IMR-90 (cell line): ENCODE measurements at regions not wholly inside any gene's neighbourhood (a gene's known extent, or its start where the extent isn't known, plus 50 kb on each side); places are given as distances from the start of the nearest gene placed in this dataset.

Experiments
- ATAC-seq: fragments of 200-7000 bp; cut with Tn5 transposase; 2 replicates; pipeline ENCODE4 v1.9.1; 2020; ENCODE audit warnings: low read depth, mild to moderate bottlenecking, moderate library complexity
- BruUV-seq: library from RNA; stranded (reverse); fragments of 400-500 nt; replicated peaks from 2 replicates; lab custom pipeline; 2021; lab: Mats Ljungman, UMichigan
- CTCF ChIA-PET: fragments of 300-600 bp; formaldehyde crosslinking; extraction: SDS; loops from one replicate; lab custom pipeline; 2021; ENCODE audit warnings: antibody characterized with exemption; lab: Yijun Ruan, JAX
- POLR2A ChIA-PET: fragments of 300-600 bp; sonication (Branson Sonifier 250); formaldehyde crosslinking; loops from one replicate; lab custom pipeline; 2022; ENCODE audit warnings: antibody characterized with exemption; ENCODE audit not compliant: unreplicated experiment; lab: Charles Lee
- DNase-seq: peaks from one replicate; pipeline ENCODE4 v3.0.0; 2013
- H2AFZ ChIP-seq: replicated peaks from 2 replicates; pipeline ENCODE3; 2013; ENCODE audit warnings: low read length, mild to moderate bottlenecking; ENCODE audit not compliant: poor library complexity
- H2AK5ac ChIP-seq: 2 replicates; pipeline ENCODE4 v1.6.1; 2013; ENCODE audit warnings: low read depth, low read length, inconsistent platforms
- H2AK9ac ChIP-seq: replicated peaks from 2 replicates; pipeline ENCODE3; 2013; ENCODE audit warnings: mild to moderate bottlenecking, low read depth, low read length, moderate library complexity; ENCODE audit not compliant: poor library complexity
- H2BK120ac ChIP-seq: 2 replicates; pipeline ENCODE4 v1.6.1; 2013; ENCODE audit warnings: low read depth, low read length, inconsistent platforms
- H2BK15ac ChIP-seq: 3 replicates; pipeline ENCODE4 v1.6.1; 2013; ENCODE audit warnings: low read depth, low read length, inconsistent platforms
- H2BK20ac ChIP-seq: 2 replicates; pipeline ENCODE4 v1.6.1; 2013; ENCODE audit warnings: low read depth, mild to moderate bottlenecking, inconsistent platforms, low read length, moderate library complexity
- H2BK5ac ChIP-seq: 2 replicates; pipeline ENCODE4 v1.6.1; 2013; ENCODE audit warnings: mild to moderate bottlenecking, low read depth, low read length, inconsistent platforms; ENCODE audit not compliant: poor library complexity, severe bottlenecking
- H3K14ac ChIP-seq: replicated peaks from 2 replicates; pipeline ENCODE4 v1.6.1; 2013; ENCODE audit warnings: low read depth, low read length, inconsistent platforms
- H3K18ac ChIP-seq: 2 replicates; pipeline ENCODE4 v1.6.1; 2013; ENCODE audit warnings: low read depth, low read length, control low read depth
- H3K23ac ChIP-seq: 2 replicates; pipeline ENCODE4 v1.6.1; 2013; ENCODE audit warnings: low read depth, low read length, inconsistent platforms
- H3K27ac ChIP-seq: 2 replicates; pipeline ENCODE4 v1.5.1; 2013; ENCODE audit warnings: mild to moderate bottlenecking, control low read depth, low read length; ENCODE audit not compliant: insufficient read depth
- H3K27me3 ChIP-seq: 2 replicates; pipeline ENCODE4 v1.6.1; 2013; ENCODE audit warnings: low read length; ENCODE audit not compliant: control insufficient read depth, insufficient read depth
- H3K36me3 ChIP-seq: 2 replicates; pipeline ENCODE4 v1.6.1; 2013; ENCODE audit warnings: low read length, mixed read lengths; ENCODE audit not compliant: control insufficient read depth, insufficient read depth
- H3K4ac ChIP-seq: 2 replicates; pipeline ENCODE4 v1.6.1; 2013; ENCODE audit warnings: low read depth, low read length, inconsistent platforms
- H3K4me1 ChIP-seq: 2 replicates; pipeline ENCODE4 v1.6.1; 2013; ENCODE audit warnings: low read length, mixed read lengths; ENCODE audit not compliant: control insufficient read depth, insufficient read depth
- H3K4me2 ChIP-seq: 2 replicates; pipeline ENCODE4 v1.6.1; 2013; ENCODE audit warnings: low read depth, mild to moderate bottlenecking, control low read depth, low read length, moderate library complexity
- H3K4me3 ChIP-seq: 2 replicates; pipeline ENCODE4 v1.5.1; 2013; ENCODE audit warnings: low read depth, mild to moderate bottlenecking, control low read depth, low read length, moderate library complexity; ENCODE audit not compliant: insufficient read depth
- H3K56ac ChIP-seq: 2 replicates; pipeline ENCODE4 v1.6.1; 2013; ENCODE audit warnings: low read length, inconsistent platforms; ENCODE audit not compliant: insufficient read depth; ENCODE audit errors: extremely low read depth
- H3K79me1 ChIP-seq, 2 experiments: 2 replicates each; pipeline ENCODE4 v1.6.1; 2013; ENCODE audit warnings: low read length in 2 of 2, inconsistent platforms in 1 of 2, low read depth in 1 of 2
- H3K9ac ChIP-seq: 2 replicates; pipeline ENCODE4 v1.6.1; 2013; ENCODE audit warnings: low read depth, low read length, control low read depth
- H3K9me1 ChIP-seq: 2 replicates; pipeline ENCODE4 v1.6.1; 2013; ENCODE audit warnings: low read length, inconsistent platforms; ENCODE audit not compliant: insufficient read depth
- H3K9me3 ChIP-seq: 2 replicates; pipeline ENCODE4 v1.6.1; 2013; ENCODE audit warnings: low read length; ENCODE audit not compliant: control insufficient read depth, insufficient read depth
- H4K20me1 ChIP-seq: 2 replicates; pipeline ENCODE4 v1.6.1; 2013; ENCODE audit warnings: low read length, inconsistent platforms; ENCODE audit not compliant: insufficient read depth
- H4K5ac ChIP-seq: 2 replicates; pipeline ENCODE4 v1.6.1; 2013; ENCODE audit warnings: mild to moderate bottlenecking, low read depth, low read length, control low read depth
- H4K8ac ChIP-seq, 2 experiments: 2 replicates each; pipeline ENCODE4 v1.6.1; 2013; ENCODE audit warnings: low read depth in 2 of 2, low read length in 2 of 2, control low read depth in 1 of 2, inconsistent platforms in 1 of 2
- H4K91ac ChIP-seq: 2 replicates; pipeline ENCODE4 v1.6.1; 2013; ENCODE audit warnings: low read depth, low read length, inconsistent platforms; ENCODE audit not compliant: insufficient read depth
- MAFK ChIP-seq: IDR thresholded peaks from 2 replicates; pipeline ENCODE4 v1.6.1; 2012; ENCODE audit warnings: low read depth, low read length, improper control_type of control experiment
- RAD21 ChIP-seq: IDR thresholded peaks from 2 replicates; pipeline ENCODE4 v1.6.1; 2012; ENCODE audit warnings: low read length, improper control_type of control experiment
- RCOR1 ChIP-seq: IDR thresholded peaks from 2 replicates; pipeline ENCODE4 v1.6.1; 2012; ENCODE audit warnings: mild to moderate bottlenecking, low read length, improper control_type of control experiment; ENCODE audit not compliant: insufficient replicate concordance
- RFX5 ChIP-seq: IDR thresholded peaks from 2 replicates; pipeline ENCODE4 v1.8.0; 2012; ENCODE audit warnings: low read depth, mild to moderate bottlenecking, low read length, moderate library complexity
- WGBS, 2 experiments: methylation state at CpG; one replicate each; pipeline versions ENCODE4 v1.1.5 to v1.1.7; 2013; ENCODE audit warnings: missing lambda C conversion rate in 2 of 2; ENCODE audit not compliant: insufficient read length in 1 of 2; ENCODE audit errors: extremely low coverage in 2 of 2; 5-methylcytosine and 5-hydroxymethylcytosine counted together
- dilution Hi-C: fragments of 300-500 bp; cut with HindIII; formaldehyde crosslinking; loops from one replicate; pipeline ENCODE4 v1.14.3; 2018; ENCODE audit warnings: low sequenced_read_pairs; ENCODE audit not compliant: unreplicated experiment
- in situ Hi-C: fragments of 300-500 bp; cut with MboI; formaldehyde crosslinking; loops from 3 replicates; pipeline ENCODE4 v1.14.3; 2019; ENCODE audit warnings: low sequenced_read_pairs, inconsistent platforms, mixed read lengths
- intact Hi-C: fragments of 100-400 bp; cut with micrococcal nuclease; formaldehyde crosslinking; loops from 2 replicates; pipeline ENCODE4 v1.10.0; 2022
- TF ChIP-seq, protein P1 (sequence below): conservative IDR thresholded peaks from 2 replicates; pipeline ENCODE4 v1.5.1; 2012; ENCODE audit warnings: mild to moderate bottlenecking, low read depth, low read length, improper control_type of control experiment

DNA sequence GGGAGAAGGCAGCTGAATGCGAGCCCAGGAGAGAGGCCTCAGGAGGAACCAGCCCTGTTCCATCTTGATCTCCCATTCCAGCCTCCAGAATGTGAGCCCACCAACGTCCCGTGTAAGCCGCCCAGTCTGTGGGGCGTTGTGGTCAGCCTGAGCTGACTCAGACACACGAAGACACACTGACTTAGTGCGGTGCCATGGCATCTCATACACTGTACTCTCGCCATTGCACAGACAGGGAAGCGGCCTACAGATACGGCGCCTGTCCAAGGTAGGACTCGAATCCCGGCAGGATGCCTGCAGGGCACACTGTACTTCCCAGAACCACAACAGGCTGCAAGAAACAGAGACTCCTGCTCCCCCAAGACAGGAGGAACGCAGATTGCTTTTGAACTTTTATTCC is 179.6 kb downstream of the CTTN start:
- BruUV-seq: no TSS peak
- no peak overlapping the region for H4K91ac ChIP-seq
- H3K18ac ChIP-seq: no peak overlapping the region
- in situ Hi-C loops (no loop called here), dilution Hi-C loops (no loop called here), intact Hi-C loops (no loop called here)
- no peak overlapping the region for H2BK5ac ChIP-seq
- no peak overlapping the region for H3K56ac ChIP-seq
- no peak overlapping the region for H3K4me3 ChIP-seq
- no peak overlapping the region for H2BK20ac ChIP-seq
- H3K14ac ChIP-seq: no peak overlapping the region
- H3K9me1 ChIP-seq: no peaks in the 10 kb centered on the region
- H3K9ac ChIP-seq: no peak overlapping the region
- 75% methylated on average over 6 of the region's 14 CpGs; no CpG with 5 or more reads in 1 of the 2 experiments for WGBS, 2 experiments
- H3K4me2 ChIP-seq: no peak overlapping the region
- H3K23ac ChIP-seq: no peak overlapping the region
- no peak overlapping the region for H2BK15ac ChIP-seq
- DNase-seq (no peak), ATAC-seq (no peak)
- H3K4me1 ChIP-seq: no peaks in the 10 kb centered on the region
- no peak overlapping the region for H3K4ac ChIP-seq
- H3K27ac ChIP-seq: no peak overlapping the region
- CTCF ChIA-PET: interaction anchor here (0.6 kb wide), 1 partner anchor 83 kb away, joined by 3 read pairs; no protein-coding TSS in a partner anchor
- no peaks in the 10 kb centered on the region for H3K79me1 ChIP-seq
- no peak overlapping the region for H4K5ac ChIP-seq
- H3K36me3 ChIP-seq: no peaks in the 10 kb centered on the region
- POLR2A ChIA-PET: no interaction called here
- no peak overlapping the region for H2BK120ac ChIP-seq
- no peak overlapping the region for H2AFZ ChIP-seq
- TF ChIP-seq RAD21 (no peak), MAFK (no peak), RCOR1 (no peak), RFX5 (no peak)
- TF ChIP-seq, protein P1, sequence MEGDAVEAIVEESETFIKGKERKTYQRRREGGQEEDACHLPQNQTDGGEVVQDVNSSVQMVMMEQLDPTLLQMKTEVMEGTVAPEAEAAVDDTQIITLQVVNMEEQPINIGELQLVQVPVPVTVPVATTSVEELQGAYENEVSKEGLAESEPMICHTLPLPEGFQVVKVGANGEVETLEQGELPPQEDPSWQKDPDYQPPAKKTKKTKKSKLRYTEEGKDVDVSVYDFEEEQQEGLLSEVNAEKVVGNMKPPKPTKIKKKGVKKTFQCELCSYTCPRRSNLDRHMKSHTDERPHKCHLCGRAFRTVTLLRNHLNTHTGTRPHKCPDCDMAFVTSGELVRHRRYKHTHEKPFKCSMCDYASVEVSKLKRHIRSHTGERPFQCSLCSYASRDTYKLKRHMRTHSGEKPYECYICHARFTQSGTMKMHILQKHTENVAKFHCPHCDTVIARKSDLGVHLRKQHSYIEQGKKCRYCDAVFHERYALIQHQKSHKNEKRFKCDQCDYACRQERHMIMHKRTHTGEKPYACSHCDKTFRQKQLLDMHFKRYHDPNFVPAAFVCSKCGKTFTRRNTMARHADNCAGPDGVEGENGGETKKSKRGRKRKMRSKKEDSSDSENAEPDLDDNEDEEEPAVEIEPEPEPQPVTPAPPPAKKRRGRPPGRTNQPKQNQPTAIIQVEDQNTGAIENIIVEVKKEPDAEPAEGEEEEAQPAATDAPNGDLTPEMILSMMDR: no peak
- no peaks in the 10 kb centered on the region for H3K27me3 ChIP-seq
- no peak overlapping the region for H2AK5ac ChIP-seq
- H3K9me3 ChIP-seq: no peaks in the 10 kb centered on the region; the same call in 1 of the 2 replicates
- no peak overlapping the region for H2AK9ac ChIP-seq
- H4K8ac ChIP-seq: no peak overlapping the region
- H4K20me1 ChIP-seq: no peaks in the 10 kb centered on the region; the same call in 1 of the 2 replicates
